ENCODE measurements at regions not wholly inside any gene's neighbourhood (a gene's known extent, or its start where the extent isn't known, plus 50 kb on each side); places are given as distances from the start of the nearest gene placed in this dataset.

DNA sequence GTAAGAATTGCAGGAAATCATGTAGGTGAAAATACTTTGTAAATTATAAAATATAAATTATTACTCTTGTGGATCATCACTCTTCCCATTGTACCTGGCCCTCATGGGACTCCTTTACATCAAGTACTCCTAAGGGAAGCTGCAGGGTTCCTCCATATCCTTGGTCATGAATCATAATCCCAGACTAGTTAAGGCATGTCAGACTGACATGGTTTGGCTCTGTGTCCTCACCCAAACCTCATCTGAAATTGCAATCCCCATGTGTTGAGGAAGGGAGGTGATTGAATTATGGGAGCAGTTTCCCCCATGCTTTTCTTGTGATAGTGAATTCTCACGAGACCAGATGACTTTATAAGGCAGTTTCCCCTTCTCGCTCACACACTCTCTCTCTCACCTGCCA lies 77.1 kb downstream of the CMPK2 start:
- ATAC-seq (ENCODE audit: low read depth) (no peak), DNase-seq (no peak)
- intact Hi-C loops (cut with micrococcal nuclease), result no loop called here
- POLR2A ChIA-PET, result no interaction called here
- CTCF ChIA-PET, result no interaction called here
- Mint-ChIP-seq H3K36me3 (ENCODE audit: low read depth) (no peaks in the 10 kb centered on the region), H3K27me3 (peaks cover 8% of the 10 kb centered on the region), H3K27ac (no peak overlapping the region), H3K4me3 (no peak overlapping the region), H3K4me1 (no peaks in the 10 kb centered on the region), H3K9me3 (no peaks in the 10 kb centered on the region)
- TF ChIP-seq, protein P1, sequence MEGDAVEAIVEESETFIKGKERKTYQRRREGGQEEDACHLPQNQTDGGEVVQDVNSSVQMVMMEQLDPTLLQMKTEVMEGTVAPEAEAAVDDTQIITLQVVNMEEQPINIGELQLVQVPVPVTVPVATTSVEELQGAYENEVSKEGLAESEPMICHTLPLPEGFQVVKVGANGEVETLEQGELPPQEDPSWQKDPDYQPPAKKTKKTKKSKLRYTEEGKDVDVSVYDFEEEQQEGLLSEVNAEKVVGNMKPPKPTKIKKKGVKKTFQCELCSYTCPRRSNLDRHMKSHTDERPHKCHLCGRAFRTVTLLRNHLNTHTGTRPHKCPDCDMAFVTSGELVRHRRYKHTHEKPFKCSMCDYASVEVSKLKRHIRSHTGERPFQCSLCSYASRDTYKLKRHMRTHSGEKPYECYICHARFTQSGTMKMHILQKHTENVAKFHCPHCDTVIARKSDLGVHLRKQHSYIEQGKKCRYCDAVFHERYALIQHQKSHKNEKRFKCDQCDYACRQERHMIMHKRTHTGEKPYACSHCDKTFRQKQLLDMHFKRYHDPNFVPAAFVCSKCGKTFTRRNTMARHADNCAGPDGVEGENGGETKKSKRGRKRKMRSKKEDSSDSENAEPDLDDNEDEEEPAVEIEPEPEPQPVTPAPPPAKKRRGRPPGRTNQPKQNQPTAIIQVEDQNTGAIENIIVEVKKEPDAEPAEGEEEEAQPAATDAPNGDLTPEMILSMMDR (IDR thresholded peaks at IDR 0.05), result no peak

- H3K4me3 Mint-ChIP-seq, result no peak overlapping the region
- no peaks in the 10 kb centered on the region for H3K4me1 Mint-ChIP-seq
- no peaks in the 10 kb centered on the region for H3K9me3 Mint-ChIP-seq
- no peak overlapping the region for H3K27ac Mint-ChIP-seq
- TF ChIP-seq, protein P1 (IDR thresholded peaks at IDR 0.05), result no peak
- ATAC-seq (ENCODE audit: low read depth), result no peak
- POLR2A ChIA-PET, result no interaction called here
- DNase-seq, result no peak
- intact Hi-C loops (cut with micrococcal nuclease), result no loop called here
- H3K27me3 Mint-ChIP-seq, result peaks cover 5% of the 10 kb centered on the region
- H3K36me3 Mint-ChIP-seq (ENCODE audit: low read depth), result no peaks in the 10 kb centered on the region
- CTCF ChIA-PET, result no interaction called here
Measured at GRCh38 chr2:6789559-6790138, 76.1 kb downstream of the CMPK2 start.

- ChIA-PET CTCF (no interaction called here), POLR2A (no interaction called here)
- ATAC-seq (ENCODE audit: low read depth), result no peak
- Mint-ChIP-seq H3K4me3 (no peak overlapping the region), H3K4me1 (no peaks in the 10 kb centered on the region), H3K27me3 (peaks cover 5% of the 10 kb centered on the region), H3K9me3 (no peaks in the 10 kb centered on the region), H3K36me3 (ENCODE audit: low read depth) (no peaks in the 10 kb centered on the region), H3K27ac (no peak overlapping the region)
- intact Hi-C loops (cut with micrococcal nuclease), result no loop called here
- TF ChIP-seq, protein P1 (IDR thresholded peaks at IDR 0.05), result no peak
- DNase-seq, result no peak
Measured at GRCh38 chr2:6791682-6792081, 74.0 kb downstream of the CMPK2 start.

GRCh38 chr2:6792883-6793282 lies 72.8 kb downstream of the CMPK2 start:
- POLR2A ChIA-PET, result no interaction called here
- intact Hi-C loops (cut with micrococcal nuclease), result no loop called here
- H3K27ac Mint-ChIP-seq, result no peak overlapping the region
- H3K4me3 Mint-ChIP-seq, result no peak overlapping the region
- peaks cover 5% of the 10 kb centered on the region for H3K27me3 Mint-ChIP-seq
- H3K9me3 Mint-ChIP-seq, result no peaks in the 10 kb centered on the region
- no peak for DNase-seq
- H3K36me3 Mint-ChIP-seq (ENCODE audit: low read depth), result no peaks in the 10 kb centered on the region
- H3K4me1 Mint-ChIP-seq, result no peaks in the 10 kb centered on the region
- TF ChIP-seq, protein P1 (IDR thresholded peaks at IDR 0.05), result no peak
- CTCF ChIA-PET, result no interaction called here
- ATAC-seq (ENCODE audit: low read depth), result no peak

DNA sequence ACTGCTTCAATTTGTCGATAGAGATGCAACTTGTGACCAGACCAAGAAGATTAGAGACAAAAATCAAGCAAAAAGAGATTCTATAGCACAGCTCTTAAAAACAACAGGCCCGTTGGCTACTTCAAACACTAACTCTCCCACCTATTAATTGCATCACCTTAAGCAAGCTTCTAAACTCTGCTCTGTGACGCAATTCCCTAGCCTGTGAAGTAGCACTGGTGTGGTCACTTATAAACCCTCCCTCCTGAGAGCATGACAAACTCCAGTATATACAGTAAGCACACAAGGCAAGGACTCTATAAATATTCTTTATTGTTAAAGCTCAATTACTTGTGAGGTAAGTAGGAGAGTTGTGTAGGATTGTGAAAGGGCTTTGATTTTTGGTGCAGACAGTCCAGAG lies 72.3 kb downstream of the CMPK2 start:
- no peak for ATAC-seq (ENCODE audit: low read depth)
- ChIA-PET CTCF (no interaction called here), POLR2A (no interaction called here)
- peaks cover 5% of the 10 kb centered on the region for H3K27me3 Mint-ChIP-seq
- DNase-seq, result no peak
- no peak overlapping the region for H3K27ac Mint-ChIP-seq
- no peak overlapping the region for H3K4me3 Mint-ChIP-seq
- TF ChIP-seq, protein P1 (IDR thresholded peaks at IDR 0.05), result no peak
- H3K4me1 Mint-ChIP-seq, result no peaks in the 10 kb centered on the region
- H3K36me3 Mint-ChIP-seq (ENCODE audit: low read depth), result no peaks in the 10 kb centered on the region
- intact Hi-C loops (cut with micrococcal nuclease), result no loop called here
- H3K9me3 Mint-ChIP-seq, result no peaks in the 10 kb centered on the region

Measured in activated B cell treated with CpG ODN at 0.5 μM for 24 hours (primary cell).